ENCODE measurements at regions not wholly inside any gene's neighbourhood (a gene's known extent, or its start where the extent isn't known, plus 50 kb on each side); places are given as distances from the start of the nearest gene placed in this dataset.

- TF ChIP-seq YY1 (IDR thresholded peaks at IDR 0.05; ENCODE audit: insufficient read depth, insufficient read length) (no peak), ZNF274 (IDR thresholded peaks at IDR 0.05; ENCODE audit: low read depth, low read length) (no peak), SUZ12 (IDR thresholded peaks at IDR 0.05; ENCODE audit: extremely low read depth, insufficient read depth, insufficient read length) (no peak)
Observed at GRCh38 chr9:14369011-14369410, 55.1 kb upstream of the NFIB start.

All from NT2/D1 (cell line).